ENCODE measurements at regions not wholly inside any gene's neighbourhood (a gene's known extent, or its start where the extent isn't known, plus 50 kb on each side); places are given as distances from the start of the nearest gene placed in this dataset.

GRCh38 chr10:3364768-3365480 is 192.3 kb upstream of the PITRM1 start:
- TF ChIP-seq POLR2A (IDR thresholded peaks at IDR 0.05) (no peak), POLR2AphosphoS5 (IDR thresholded peaks at IDR 0.05) (no peak), EP300 (IDR thresholded peaks at IDR 0.05) (no peak)
- TF ChIP-seq, protein P1, sequence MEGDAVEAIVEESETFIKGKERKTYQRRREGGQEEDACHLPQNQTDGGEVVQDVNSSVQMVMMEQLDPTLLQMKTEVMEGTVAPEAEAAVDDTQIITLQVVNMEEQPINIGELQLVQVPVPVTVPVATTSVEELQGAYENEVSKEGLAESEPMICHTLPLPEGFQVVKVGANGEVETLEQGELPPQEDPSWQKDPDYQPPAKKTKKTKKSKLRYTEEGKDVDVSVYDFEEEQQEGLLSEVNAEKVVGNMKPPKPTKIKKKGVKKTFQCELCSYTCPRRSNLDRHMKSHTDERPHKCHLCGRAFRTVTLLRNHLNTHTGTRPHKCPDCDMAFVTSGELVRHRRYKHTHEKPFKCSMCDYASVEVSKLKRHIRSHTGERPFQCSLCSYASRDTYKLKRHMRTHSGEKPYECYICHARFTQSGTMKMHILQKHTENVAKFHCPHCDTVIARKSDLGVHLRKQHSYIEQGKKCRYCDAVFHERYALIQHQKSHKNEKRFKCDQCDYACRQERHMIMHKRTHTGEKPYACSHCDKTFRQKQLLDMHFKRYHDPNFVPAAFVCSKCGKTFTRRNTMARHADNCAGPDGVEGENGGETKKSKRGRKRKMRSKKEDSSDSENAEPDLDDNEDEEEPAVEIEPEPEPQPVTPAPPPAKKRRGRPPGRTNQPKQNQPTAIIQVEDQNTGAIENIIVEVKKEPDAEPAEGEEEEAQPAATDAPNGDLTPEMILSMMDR (IDR thresholded peaks at IDR 0.05): no peak

All from suprapubic skin (tissue), 4 donors.